ENCODE measurements at regions not wholly inside any gene's neighbourhood (a gene's known extent, or its start where the extent isn't known, plus 50 kb on each side); places are given as distances from the start of the nearest gene placed in this dataset.

- H3K27ac ChIP-seq, result no peak overlapping the region
- H3K4me1 ChIP-seq, result no peaks in the 10 kb centered on the region
- no peak for DNase-seq
- H3K9me3 ChIP-seq, result no peaks in the 10 kb centered on the region
- no peaks in the 10 kb centered on the region for H3K36me3 ChIP-seq
- no peak overlapping the region for H3K4me3 ChIP-seq
- no peaks in the 10 kb centered on the region for H3K27me3 ChIP-seq
- TF ChIP-seq CTCF (IDR thresholded peaks at IDR 0.05), result no peak
- TF ChIP-seq POLR2A (IDR thresholded peaks at IDR 0.05), result no peak
These were observed 238.6 kb downstream of the DUSP10 start for GRCh38 chr1:221503268-221503667.

DNA sequence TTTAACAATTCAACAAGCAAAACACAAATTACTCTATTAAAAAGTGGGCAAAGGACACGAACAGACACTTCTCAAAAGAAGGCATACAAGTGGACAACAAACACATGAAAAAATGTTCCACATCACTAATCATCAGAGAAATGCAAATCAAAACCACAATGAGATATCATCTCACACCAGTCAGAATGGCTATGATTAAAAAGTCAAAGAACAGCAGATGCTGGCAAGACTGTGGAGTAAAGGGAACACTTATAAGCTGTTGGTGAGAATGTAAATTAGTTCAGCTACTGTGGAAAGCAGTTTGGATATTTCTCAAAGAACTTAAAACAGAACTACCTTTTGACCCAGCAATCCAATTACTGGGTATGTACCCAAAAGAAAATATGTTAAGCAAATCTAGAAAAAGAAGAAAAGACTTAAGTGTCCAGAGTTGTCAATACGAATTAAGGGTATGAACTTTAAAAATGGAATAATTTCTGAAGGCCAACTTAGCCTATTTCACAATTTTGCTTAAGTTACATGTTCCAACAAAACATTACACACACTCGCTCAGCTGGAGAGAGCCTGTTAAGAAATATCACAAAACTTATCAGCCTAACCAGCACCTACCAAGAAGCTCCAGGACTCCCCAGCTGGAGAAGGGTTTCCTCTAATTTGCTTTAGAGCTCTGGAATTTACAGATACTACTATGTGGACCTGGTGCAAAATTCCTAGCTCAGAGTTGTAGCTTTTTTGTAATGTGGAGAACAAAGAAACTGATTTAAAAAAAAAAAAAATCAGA is 232.1 kb downstream of the DUSP10 start:
- H3K9me3 ChIP-seq, result no peaks in the 10 kb centered on the region
- no peaks in the 10 kb centered on the region for H3K4me1 ChIP-seq
- TF ChIP-seq POLR2A (IDR thresholded peaks at IDR 0.05) (no peak), CTCF (IDR thresholded peaks at IDR 0.05) (no peak)
- H3K27ac ChIP-seq, result no peak overlapping the region
- no peaks in the 10 kb centered on the region for H3K36me3 ChIP-seq
- no peak overlapping the region for H3K4me3 ChIP-seq
- DNase-seq, result no peak
- no peaks in the 10 kb centered on the region for H3K27me3 ChIP-seq

GRCh38 chr1:221510793-221511503 is 230.9 kb downstream of the DUSP10 start:
- no peak overlapping the region for H3K4me3 ChIP-seq
- no peaks in the 10 kb centered on the region for H3K36me3 ChIP-seq
- no peak for DNase-seq
- no peaks in the 10 kb centered on the region for H3K4me1 ChIP-seq
- H3K9me3 ChIP-seq, result no peaks in the 10 kb centered on the region
- H3K27ac ChIP-seq, result no peak overlapping the region
- H3K27me3 ChIP-seq, result no peaks in the 10 kb centered on the region
- TF ChIP-seq POLR2A (IDR thresholded peaks at IDR 0.05) (no peak), CTCF (IDR thresholded peaks at IDR 0.05) (no peak)

DNA sequence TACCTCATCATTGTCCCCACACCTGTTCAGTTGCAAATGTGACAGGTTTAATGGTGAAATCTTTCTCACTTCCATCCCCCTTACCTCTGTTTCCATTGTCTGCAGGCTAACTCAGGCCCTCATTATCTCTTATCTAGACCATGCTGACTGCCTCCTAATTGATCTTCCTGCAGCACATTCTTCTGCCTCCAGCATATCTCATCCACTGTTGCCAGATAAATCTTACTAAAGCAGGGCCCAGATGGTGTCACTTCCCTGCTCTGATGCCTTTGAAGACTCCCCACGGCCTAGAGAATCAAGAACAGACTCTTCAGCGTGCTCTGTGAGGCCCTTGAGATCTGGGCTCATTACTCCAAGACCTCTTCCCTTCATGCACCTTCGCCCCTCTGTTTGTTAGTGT is 230.1 kb downstream of the DUSP10 start:
- no peaks in the 10 kb centered on the region for H3K4me1 ChIP-seq
- H3K27ac ChIP-seq, result no peak overlapping the region
- DNase-seq, result no peak
- TF ChIP-seq CTCF (IDR thresholded peaks at IDR 0.05) (no peak), POLR2A (IDR thresholded peaks at IDR 0.05) (no peak)
- no peaks in the 10 kb centered on the region for H3K9me3 ChIP-seq
- H3K36me3 ChIP-seq, result no peaks in the 10 kb centered on the region
- no peak overlapping the region for H3K4me3 ChIP-seq
- H3K27me3 ChIP-seq, result no peaks in the 10 kb centered on the region

DNA sequence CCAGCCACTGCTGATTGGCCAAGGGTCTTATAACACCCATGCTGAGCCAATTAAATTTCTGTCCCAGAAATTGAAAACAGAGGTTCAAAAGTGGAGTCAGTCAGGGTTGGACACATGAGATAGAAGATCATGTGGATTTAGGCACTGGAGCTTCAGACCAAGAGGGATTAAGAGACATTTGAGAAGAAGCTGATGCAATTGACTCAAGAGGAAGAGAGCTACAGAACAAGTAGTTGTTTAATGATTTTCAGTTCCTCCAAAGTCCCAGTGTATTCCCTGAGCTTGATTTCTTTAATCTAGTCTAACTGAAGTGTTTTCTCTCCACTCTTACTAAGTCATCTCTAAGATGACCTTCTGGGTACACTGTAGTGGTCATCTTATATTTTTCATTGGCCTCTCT is 227.1 kb downstream of the DUSP10 start:
- Histone ChIP-seq H3K9me3 (no peaks in the 10 kb centered on the region), H3K36me3 (no peaks in the 10 kb centered on the region), H3K27me3 (no peaks in the 10 kb centered on the region), H3K27ac (no peak overlapping the region), H3K4me1 (no peaks in the 10 kb centered on the region), H3K4me3 (no peak overlapping the region)
- no peak for DNase-seq
- TF ChIP-seq POLR2A (IDR thresholded peaks at IDR 0.05) (no peak), CTCF (IDR thresholded peaks at IDR 0.05) (no peak)

All from Peyer's patch (tissue), 4 donors.